ENCODE measurements at regions not wholly inside any gene's neighbourhood (a gene's known extent, or its start where the extent isn't known, plus 50 kb on each side); places are given as distances from the start of the nearest gene placed in this dataset.

DNA sequence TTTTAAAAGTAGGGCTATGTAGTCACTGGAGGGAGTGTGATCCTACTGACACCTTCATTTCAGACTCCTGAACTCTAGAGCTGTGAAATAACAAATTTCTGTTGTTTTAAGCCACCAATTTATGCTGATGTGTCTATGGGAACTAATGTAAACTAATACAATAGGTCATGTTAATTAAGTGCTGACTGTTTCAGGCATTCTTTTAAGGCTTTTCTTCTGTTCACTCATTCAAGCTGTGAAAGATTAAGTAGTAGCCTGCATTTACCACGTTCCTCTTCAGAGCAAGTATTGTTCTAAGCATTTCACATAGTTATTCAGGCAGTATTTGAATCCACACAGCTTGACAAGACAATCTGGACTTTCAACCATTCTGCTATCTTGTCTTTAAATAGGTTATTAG lies 1135.0 kb downstream of the SLITRK1 start:
- H3K4me3 ChIP-seq, result no peak overlapping the region
- no peaks in the 10 kb centered on the region for H3K27me3 ChIP-seq
- H3K4me1 ChIP-seq, result no peaks in the 10 kb centered on the region
- TF ChIP-seq, protein P1, sequence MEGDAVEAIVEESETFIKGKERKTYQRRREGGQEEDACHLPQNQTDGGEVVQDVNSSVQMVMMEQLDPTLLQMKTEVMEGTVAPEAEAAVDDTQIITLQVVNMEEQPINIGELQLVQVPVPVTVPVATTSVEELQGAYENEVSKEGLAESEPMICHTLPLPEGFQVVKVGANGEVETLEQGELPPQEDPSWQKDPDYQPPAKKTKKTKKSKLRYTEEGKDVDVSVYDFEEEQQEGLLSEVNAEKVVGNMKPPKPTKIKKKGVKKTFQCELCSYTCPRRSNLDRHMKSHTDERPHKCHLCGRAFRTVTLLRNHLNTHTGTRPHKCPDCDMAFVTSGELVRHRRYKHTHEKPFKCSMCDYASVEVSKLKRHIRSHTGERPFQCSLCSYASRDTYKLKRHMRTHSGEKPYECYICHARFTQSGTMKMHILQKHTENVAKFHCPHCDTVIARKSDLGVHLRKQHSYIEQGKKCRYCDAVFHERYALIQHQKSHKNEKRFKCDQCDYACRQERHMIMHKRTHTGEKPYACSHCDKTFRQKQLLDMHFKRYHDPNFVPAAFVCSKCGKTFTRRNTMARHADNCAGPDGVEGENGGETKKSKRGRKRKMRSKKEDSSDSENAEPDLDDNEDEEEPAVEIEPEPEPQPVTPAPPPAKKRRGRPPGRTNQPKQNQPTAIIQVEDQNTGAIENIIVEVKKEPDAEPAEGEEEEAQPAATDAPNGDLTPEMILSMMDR (IDR thresholded peaks at IDR 0.05), result no peak
- no peaks in the 10 kb centered on the region for H3K9me3 ChIP-seq
- H3K36me3 ChIP-seq, result no peaks in the 10 kb centered on the region
- no peak overlapping the region for H3K27ac ChIP-seq
- no peak for DNase-seq
- no peak overlapping the region for H3K9ac ChIP-seq (ENCODE audit: low read depth in 2 of 2, low read length in 2 of 2)
- intact Hi-C loops (cut with DNase I), result no loop called here

DNA sequence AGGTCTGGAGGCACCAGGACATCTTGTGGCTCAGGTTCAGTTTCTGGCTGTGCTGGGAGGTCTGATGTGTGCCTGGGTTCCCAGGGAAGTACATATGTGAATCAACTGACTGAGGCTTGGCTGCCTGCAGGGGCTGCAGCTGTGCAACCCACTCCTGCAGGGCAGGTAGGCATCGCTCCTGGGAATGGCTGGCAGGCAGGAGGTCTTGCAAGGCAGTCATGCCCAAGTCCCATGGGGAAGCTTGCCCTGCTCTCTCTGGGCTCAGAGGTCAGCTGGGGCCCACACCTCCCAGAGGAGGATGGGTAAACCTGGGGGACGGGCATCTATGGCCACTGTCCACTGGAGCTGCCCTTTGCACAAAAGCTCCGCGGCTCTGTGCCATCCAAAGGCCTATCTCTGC lies 1141.8 kb downstream of the SLITRK1 start:
- no peaks in the 10 kb centered on the region for H3K27me3 ChIP-seq
- intact Hi-C loops (cut with DNase I), result no loop called here
- no peaks in the 10 kb centered on the region for H3K36me3 ChIP-seq
- no peaks in the 10 kb centered on the region for H3K9me3 ChIP-seq
- DNase-seq, result no peak
- no peak overlapping the region for H3K4me3 ChIP-seq
- no peak overlapping the region for H3K9ac ChIP-seq (ENCODE audit: low read depth in 2 of 2, low read length in 2 of 2)
- TF ChIP-seq, protein P1 (IDR thresholded peaks at IDR 0.05), result no peak
- H3K27ac ChIP-seq, result no peak overlapping the region
- H3K4me1 ChIP-seq, result no peaks in the 10 kb centered on the region

DNA sequence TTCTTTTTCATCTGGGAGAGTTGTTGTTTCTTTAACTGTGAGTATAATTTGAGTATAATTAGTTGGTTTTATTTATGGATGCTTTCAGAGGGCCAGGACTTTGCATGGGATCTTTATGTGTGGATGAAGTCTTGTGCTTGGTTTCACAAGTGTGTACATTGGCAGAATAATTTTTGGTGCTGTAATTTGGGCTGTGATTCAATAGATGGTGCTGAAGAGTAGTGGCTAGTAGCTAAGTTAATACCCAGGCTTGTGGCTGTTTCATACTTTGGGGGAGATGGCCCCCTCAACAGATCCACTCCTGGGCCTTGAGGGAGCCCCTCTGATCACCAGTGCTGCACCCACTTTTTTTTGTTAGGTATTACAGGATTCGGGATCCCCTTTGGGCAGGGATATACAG lies 1142.4 kb downstream of the SLITRK1 start:
- H3K4me1 ChIP-seq, result no peaks in the 10 kb centered on the region
- no peaks in the 10 kb centered on the region for H3K27me3 ChIP-seq
- no peak overlapping the region for H3K27ac ChIP-seq
- H3K9me3 ChIP-seq, result no peaks in the 10 kb centered on the region
- intact Hi-C loops (cut with DNase I), result no loop called here
- TF ChIP-seq, protein P1 (IDR thresholded peaks at IDR 0.05), result no peak
- no peaks in the 10 kb centered on the region for H3K36me3 ChIP-seq
- no peak for DNase-seq
- H3K9ac ChIP-seq (ENCODE audit: low read depth in 2 of 2, low read length in 2 of 2), result no peak overlapping the region
- no peak overlapping the region for H3K4me3 ChIP-seq

DNA sequence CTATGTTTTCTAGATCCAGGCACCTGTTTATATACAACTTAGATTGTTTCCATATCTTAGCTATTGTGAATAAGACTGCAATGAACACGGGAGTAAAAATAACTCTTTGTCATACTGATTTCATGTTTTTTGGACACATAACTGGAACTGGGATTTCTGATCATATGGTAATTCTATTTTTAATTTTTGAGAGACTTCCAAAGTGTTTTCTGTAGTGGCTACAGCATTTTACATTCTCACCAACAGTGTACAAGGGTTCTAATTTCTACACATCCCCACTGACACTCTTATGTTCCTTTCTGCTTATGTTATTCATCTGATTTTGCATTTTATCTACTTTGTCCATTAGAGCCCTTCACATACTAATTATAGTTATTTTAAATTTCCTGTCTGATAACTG lies 1152.9 kb downstream of the SLITRK1 start:
- H3K36me3 ChIP-seq, result no peaks in the 10 kb centered on the region
- no peak for DNase-seq
- H3K4me1 ChIP-seq, result no peaks in the 10 kb centered on the region
- no peaks in the 10 kb centered on the region for H3K27me3 ChIP-seq
- no peak overlapping the region for H3K9ac ChIP-seq (ENCODE audit: low read depth in 2 of 2, low read length in 2 of 2)
- H3K27ac ChIP-seq, result no peak overlapping the region
- H3K4me3 ChIP-seq, result no peak overlapping the region
- TF ChIP-seq, protein P1 (IDR thresholded peaks at IDR 0.05), result no peak
- H3K9me3 ChIP-seq, result no peaks in the 10 kb centered on the region
- intact Hi-C loops (cut with DNase I), result no loop called here

DNA sequence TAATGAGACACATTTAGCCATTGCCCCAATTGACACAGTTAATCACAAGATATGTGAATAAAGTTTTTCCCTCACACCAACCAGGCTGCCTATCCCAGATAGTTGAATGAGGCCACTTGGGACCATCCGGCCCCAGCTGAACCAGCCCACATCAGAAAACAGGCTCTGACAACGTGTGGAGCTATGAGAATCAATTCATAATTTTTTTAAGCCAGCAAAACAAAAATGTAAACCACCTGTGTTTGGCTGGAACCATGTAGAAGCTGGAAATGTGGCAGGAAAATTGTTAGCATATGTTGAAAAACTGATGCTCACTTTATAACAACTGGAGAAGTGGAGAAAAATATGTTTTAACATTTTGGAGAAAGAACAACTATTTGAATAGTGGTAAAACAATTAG lies 1161.3 kb downstream of the SLITRK1 start:
- no peaks in the 10 kb centered on the region for H3K36me3 ChIP-seq
- H3K9ac ChIP-seq (ENCODE audit: low read depth in 2 of 2, low read length in 2 of 2), result no peak overlapping the region
- H3K4me1 ChIP-seq, result no peaks in the 10 kb centered on the region
- intact Hi-C loops (cut with DNase I), result no loop called here
- H3K9me3 ChIP-seq, result no peaks in the 10 kb centered on the region
- H3K4me3 ChIP-seq, result no peak overlapping the region
- no peaks in the 10 kb centered on the region for H3K27me3 ChIP-seq
- no peak for DNase-seq
- TF ChIP-seq, protein P1 (IDR thresholded peaks at IDR 0.05), result no peak
- no peak overlapping the region for H3K27ac ChIP-seq

DNA sequence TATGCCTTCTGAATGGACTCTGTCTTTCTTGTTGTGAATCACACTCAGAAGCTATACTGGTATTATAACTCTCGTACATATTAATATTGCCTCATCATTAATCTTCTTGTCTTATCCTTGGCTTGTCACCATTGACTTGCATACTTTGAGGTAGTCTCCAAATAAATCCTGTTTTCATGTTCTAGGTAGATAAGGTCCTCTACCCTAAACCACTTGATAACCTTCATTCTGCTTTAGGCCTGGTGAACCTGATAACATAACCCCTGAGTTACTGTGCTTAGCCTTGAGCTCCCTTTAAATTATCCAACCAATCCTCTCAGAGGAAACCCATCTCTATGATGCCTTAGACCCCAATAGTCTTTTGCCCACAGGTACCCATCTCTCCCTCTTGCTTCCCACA lies 1162.3 kb downstream of the SLITRK1 start:
- Histone ChIP-seq H3K27me3 (no peaks in the 10 kb centered on the region), H3K9ac (ENCODE audit: low read depth in 2 of 2, low read length in 2 of 2) (no peak overlapping the region), H3K4me3 (no peak overlapping the region), H3K4me1 (no peaks in the 10 kb centered on the region), H3K9me3 (no peaks in the 10 kb centered on the region), H3K36me3 (no peaks in the 10 kb centered on the region), H3K27ac (no peak overlapping the region)
- no peak for DNase-seq
- intact Hi-C loops (cut with DNase I), result no loop called here
- TF ChIP-seq, protein P1 (IDR thresholded peaks at IDR 0.05), result no peak

Measured in colonic mucosa (tissue), 4 donors.